ENCODE measurements at regions not wholly inside any gene's neighbourhood (a gene's known extent, or its start where the extent isn't known, plus 50 kb on each side); places are given as distances from the start of the nearest gene placed in this dataset.

GRCh38 chr13:46948338-46948737, 51.5 kb upstream of the HTR2A start:
- WGBS: 88% methylated on average over 4 of the region's 4 CpGs
- Histone ChIP-seq H3K9ac (ENCODE audit: low read depth in 1 of 2, low read length in 2 of 2) (no peak overlapping the region), H3K4me3 (ENCODE audit: low read depth in 1 of 3, low read length in 3 of 3) (no peak overlapping the region), H3K27ac (ENCODE audit: low read depth in 1 of 2, low read length in 2 of 2) (no peak overlapping the region), H3K4me1 (ENCODE audit: control insufficient read depth in 4 of 4, insufficient read depth in 4 of 4, low read length in 3 of 4) (no peaks in the 10 kb centered on the region), H3K9me3 (ENCODE audit: control insufficient read depth in 4 of 4, low read length in 3 of 4) (peaks cover 0 to 2% (median 0%) of the 10 kb centered on the region in 4 donors), H3K36me3 (ENCODE audit: control insufficient read depth in 4 of 4, insufficient read depth in 3 of 4, low read depth in 1 of 4, low read length in 3 of 4) (no peaks in the 10 kb centered on the region), H3K27me3 (ENCODE audit: control insufficient read depth in 4 of 4, insufficient read depth in 4 of 4, low read length in 3 of 4) (no peaks in the 10 kb centered on the region)
- TF ChIP-seq RXRA (IDR thresholded peaks at IDR 0.05): no peak
- no peak for TF ChIP-seq GABPA (IDR thresholded peaks at IDR 0.05 in 1 of 2, conservative IDR thresholded peaks at IDR 0.05 in 1 of 2)
- TF ChIP-seq SP1 (IDR thresholded peaks at IDR 0.05): no peak
- TF ChIP-seq FOXA2 (IDR thresholded peaks at IDR 0.05): no peak
- TF ChIP-seq, protein P1, sequence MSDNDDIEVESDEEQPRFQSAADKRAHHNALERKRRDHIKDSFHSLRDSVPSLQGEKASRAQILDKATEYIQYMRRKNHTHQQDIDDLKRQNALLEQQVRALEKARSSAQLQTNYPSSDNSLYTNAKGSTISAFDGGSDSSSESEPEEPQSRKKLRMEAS (IDR thresholded peaks at IDR 0.05): no peak
- no peak for TF ChIP-seq FOXA1 (IDR thresholded peaks at IDR 0.05)
- TF ChIP-seq NR2F2 (IDR thresholded peaks at IDR 0.05): no peak
- TF ChIP-seq JUND (IDR thresholded peaks at IDR 0.05): no peak
- TF ChIP-seq EGR1 (IDR thresholded peaks at IDR 0.05; ENCODE audit: low read depth in 2 of 2): no peak
- no peak for TF ChIP-seq TAF1 (conservative IDR thresholded peaks at IDR 0.05)
- TF ChIP-seq HNF4A (conservative IDR thresholded peaks at IDR 0.05): no peak
- TF ChIP-seq YY1 (IDR thresholded peaks at IDR 0.05): no peak
- no peak for TF ChIP-seq RAD21 (IDR thresholded peaks at IDR 0.05)
- no peak for TF ChIP-seq REST (IDR thresholded peaks at IDR 0.05)
- no peak for TF ChIP-seq ZBTB33 (IDR thresholded peaks at IDR 0.05)
- no peak for TF ChIP-seq ATF3 (IDR thresholded peaks at IDR 0.05)
- no peak for TF ChIP-seq HNF4G (IDR thresholded peaks at IDR 0.05)
- TF ChIP-seq CTCF (IDR thresholded peaks at IDR 0.05; ENCODE audit: low read depth, low read length, missing input control): no peak
- DNase-seq (ENCODE audit: low spot score): no peak
